ENCODE measurements at regions not wholly inside any gene's neighbourhood (a gene's known extent, or its start where the extent isn't known, plus 50 kb on each side); places are given as distances from the start of the nearest gene placed in this dataset.
A peak's percentile ranks its signal among the peaks of the same experiment; 100 is the strongest.

- DNase-seq (ENCODE audit: low read depth, low spot score): no peak
- H3K27ac ChIP-seq (ENCODE audit: low read length): no peak overlapping the region
- H3K4me3 ChIP-seq (ENCODE audit: low read length): no peak overlapping the region
- no peaks in the 10 kb centered on the region for H3K36me3 ChIP-seq (ENCODE audit: control insufficient read depth, insufficient read depth, low read length)
- no peaks in the 10 kb centered on the region for H3K9me3 ChIP-seq (ENCODE audit: control insufficient read depth, insufficient read depth, low read length)
- H3K4me1 ChIP-seq (ENCODE audit: control insufficient read depth, insufficient read depth, low read length): no peaks in the 10 kb centered on the region; the same call in 1 of the 2 replicates
- WGBS (ENCODE audit: insufficient coverage, insufficient read length): no CpG with 5 or more reads among the region's 1 CpG
- H3K27me3 ChIP-seq (ENCODE audit: control insufficient read depth, insufficient read depth, low read length): no peaks in the 10 kb centered on the region
Observed at GRCh38 chr1:56194701-56195300, 384.6 kb downstream of the PLPP3 start.

- Histone ChIP-seq H3K27ac (ENCODE audit: low read length) (no peak overlapping the region), H3K4me1 (ENCODE audit: control insufficient read depth, insufficient read depth, low read length) (no peaks in the 10 kb centered on the region; the same call in 1 of the 2 replicates), H3K9me3 (ENCODE audit: control insufficient read depth, insufficient read depth, low read length) (no peaks in the 10 kb centered on the region), H3K27me3 (ENCODE audit: control insufficient read depth, insufficient read depth, low read length) (no peaks in the 10 kb centered on the region), H3K36me3 (ENCODE audit: control insufficient read depth, insufficient read depth, low read length) (no peaks in the 10 kb centered on the region), H3K4me3 (ENCODE audit: low read length) (no peak overlapping the region)
- WGBS (ENCODE audit: insufficient coverage, insufficient read length): no CpG with 5 or more reads among the region's 1 CpG
- no peak for DNase-seq (ENCODE audit: low read depth, low spot score)
Observed at GRCh38 chr1:56193656-56194055, 385.7 kb downstream of the PLPP3 start.

GRCh38 chr1:56191369-56191768, 388.0 kb downstream of the PLPP3 start:
- no peaks in the 10 kb centered on the region for H3K36me3 ChIP-seq (ENCODE audit: control insufficient read depth, insufficient read depth, low read length)
- DNase-seq (ENCODE audit: low read depth, low spot score): no peak
- no peak overlapping the region for H3K4me3 ChIP-seq (ENCODE audit: low read length)
- no peaks in the 10 kb centered on the region for H3K27me3 ChIP-seq (ENCODE audit: control insufficient read depth, insufficient read depth, low read length)
- no CpG with 5 or more reads among the region's 4 CpGs for WGBS (ENCODE audit: insufficient coverage, insufficient read length)
- no peak overlapping the region for H3K27ac ChIP-seq (ENCODE audit: low read length)
- no peaks in the 10 kb centered on the region for H3K4me1 ChIP-seq (ENCODE audit: control insufficient read depth, insufficient read depth, low read length)
- H3K9me3 ChIP-seq (ENCODE audit: control insufficient read depth, insufficient read depth, low read length): no peaks in the 10 kb centered on the region

GRCh38 chr1:56190806-56191365, 388.5 kb downstream of the PLPP3 start:
- H3K36me3 ChIP-seq (ENCODE audit: control insufficient read depth, insufficient read depth, low read length): no peaks in the 10 kb centered on the region
- no peaks in the 10 kb centered on the region for H3K9me3 ChIP-seq (ENCODE audit: control insufficient read depth, insufficient read depth, low read length)
- H3K4me3 ChIP-seq (ENCODE audit: low read length): no peak overlapping the region
- no peaks in the 10 kb centered on the region for H3K4me1 ChIP-seq (ENCODE audit: control insufficient read depth, insufficient read depth, low read length)
- WGBS (ENCODE audit: insufficient coverage, insufficient read length): no CpG with 5 or more reads among the region's 7 CpGs
- DNase-seq (ENCODE audit: low read depth, low spot score): no peak
- H3K27me3 ChIP-seq (ENCODE audit: control insufficient read depth, insufficient read depth, low read length): no peaks in the 10 kb centered on the region
- no peak overlapping the region for H3K27ac ChIP-seq (ENCODE audit: low read length)

GRCh38 chr1:56189946-56190805, 389.2 kb downstream of the PLPP3 start:
- no peaks in the 10 kb centered on the region for H3K36me3 ChIP-seq (ENCODE audit: control insufficient read depth, insufficient read depth, low read length)
- WGBS (ENCODE audit: insufficient coverage, insufficient read length): 100% methylated on average over 1 of the region's 11 CpGs

GRCh38 chr1:56189454-56189853, 389.9 kb downstream of the PLPP3 start:
- H3K27ac ChIP-seq (ENCODE audit: low read length): no peak overlapping the region
- H3K9me3 ChIP-seq (ENCODE audit: control insufficient read depth, insufficient read depth, low read length): no peaks in the 10 kb centered on the region
- DNase-seq (ENCODE audit: low read depth, low spot score): no peak
- H3K27me3 ChIP-seq (ENCODE audit: control insufficient read depth, insufficient read depth, low read length): no peaks in the 10 kb centered on the region
- H3K4me1 ChIP-seq (ENCODE audit: control insufficient read depth, insufficient read depth, low read length): no peaks in the 10 kb centered on the region
- no CpG with 5 or more reads among the region's 2 CpGs for WGBS (ENCODE audit: insufficient coverage, insufficient read length)
- no peak overlapping the region for H3K4me3 ChIP-seq (ENCODE audit: low read length)
- H3K36me3 ChIP-seq (ENCODE audit: control insufficient read depth, insufficient read depth, low read length): no peaks in the 10 kb centered on the region

More at GRCh38 chr1:56189946-56190805, 389.2 kb downstream of the PLPP3 start:
- no peaks in the 10 kb centered on the region for H3K27me3 ChIP-seq (ENCODE audit: control insufficient read depth, insufficient read depth, low read length)
- H3K27ac ChIP-seq (ENCODE audit: low read length): no peak overlapping the region
- no peaks in the 10 kb centered on the region for H3K9me3 ChIP-seq (ENCODE audit: control insufficient read depth, insufficient read depth, low read length)
- peak; percentile 33 for DNase-seq (ENCODE audit: low read depth, low spot score)
- H3K4me1 ChIP-seq (ENCODE audit: control insufficient read depth, insufficient read depth, low read length): no peaks in the 10 kb centered on the region
- H3K4me3 ChIP-seq (ENCODE audit: low read length): no peak overlapping the region

- no peak overlapping the region for H3K27ac ChIP-seq (ENCODE audit: low read length)
- WGBS (ENCODE audit: insufficient coverage, insufficient read length): no CpG with 5 or more reads among the region's 3 CpGs
- H3K4me1 ChIP-seq (ENCODE audit: control insufficient read depth, insufficient read depth, low read length): no peaks in the 10 kb centered on the region
- no peaks in the 10 kb centered on the region for H3K9me3 ChIP-seq (ENCODE audit: control insufficient read depth, insufficient read depth, low read length)
- H3K27me3 ChIP-seq (ENCODE audit: control insufficient read depth, insufficient read depth, low read length): no peaks in the 10 kb centered on the region
- no peak for DNase-seq (ENCODE audit: low read depth, low spot score)
- H3K36me3 ChIP-seq (ENCODE audit: control insufficient read depth, insufficient read depth, low read length): no peaks in the 10 kb centered on the region
- no peak overlapping the region for H3K4me3 ChIP-seq (ENCODE audit: low read length)
Observed at GRCh38 chr1:56188855-56189254, 390.5 kb downstream of the PLPP3 start.

- Histone ChIP-seq H3K4me1 (ENCODE audit: control insufficient read depth, insufficient read depth, low read length) (no peaks in the 10 kb centered on the region), H3K27me3 (ENCODE audit: control insufficient read depth, insufficient read depth, low read length) (no peaks in the 10 kb centered on the region), H3K4me3 (ENCODE audit: low read length) (no peak overlapping the region), H3K36me3 (ENCODE audit: control insufficient read depth, insufficient read depth, low read length) (no peaks in the 10 kb centered on the region), H3K27ac (ENCODE audit: low read length) (no peak overlapping the region), H3K9me3 (ENCODE audit: control insufficient read depth, insufficient read depth, low read length) (no peaks in the 10 kb centered on the region)
- DNase-seq (ENCODE audit: low read depth, low spot score): no peak
- WGBS (ENCODE audit: insufficient coverage, insufficient read length): no CpG with 5 or more reads among the region's 3 CpGs
Observed at GRCh38 chr1:56188221-56188620, 391.1 kb downstream of the PLPP3 start.

- H3K4me1 ChIP-seq (ENCODE audit: control insufficient read depth, insufficient read depth, low read length): no peaks in the 10 kb centered on the region
- no peak overlapping the region for H3K4me3 ChIP-seq (ENCODE audit: low read length)
- WGBS (ENCODE audit: insufficient coverage, insufficient read length): no CpG with 5 or more reads among the region's 1 CpG
- H3K27me3 ChIP-seq (ENCODE audit: control insufficient read depth, insufficient read depth, low read length): no peaks in the 10 kb centered on the region
- no peak for DNase-seq (ENCODE audit: low read depth, low spot score)
- H3K36me3 ChIP-seq (ENCODE audit: control insufficient read depth, insufficient read depth, low read length): no peaks in the 10 kb centered on the region
- no peaks in the 10 kb centered on the region for H3K9me3 ChIP-seq (ENCODE audit: control insufficient read depth, insufficient read depth, low read length)
- H3K27ac ChIP-seq (ENCODE audit: low read length): no peak overlapping the region
Observed at GRCh38 chr1:56187405-56187804, 392.0 kb downstream of the PLPP3 start.

- H3K4me1 ChIP-seq (ENCODE audit: control insufficient read depth, insufficient read depth, low read length): no peaks in the 10 kb centered on the region
- WGBS (ENCODE audit: insufficient coverage, insufficient read length): no CpG with 5 or more reads among the region's 2 CpGs
Observed at GRCh38 chr1:56185493-56185892, 393.9 kb downstream of the PLPP3 start.

More at GRCh38 chr1:56185493-56185892, 393.9 kb downstream of the PLPP3 start:
- Histone ChIP-seq H3K9me3 (ENCODE audit: control insufficient read depth, insufficient read depth, low read length) (no peaks in the 10 kb centered on the region), H3K36me3 (ENCODE audit: control insufficient read depth, insufficient read depth, low read length) (no peaks in the 10 kb centered on the region), H3K27me3 (ENCODE audit: control insufficient read depth, insufficient read depth, low read length) (no peaks in the 10 kb centered on the region), H3K27ac (ENCODE audit: low read length) (no peak overlapping the region), H3K4me3 (ENCODE audit: low read length) (no peak overlapping the region)
- no peak for DNase-seq (ENCODE audit: low read depth, low spot score)
